H9 (cell line): ENCODE measurements at regions not wholly inside any gene's neighbourhood (a gene's known extent, or its start where the extent isn't known, plus 50 kb on each side); places are given as distances from the start of the nearest gene placed in this dataset.

Experiments used
- DNase-seq: peaks from one replicate; pipeline ENCODE4 v3.0.0-alpha.2; 2017
- H2AFZ ChIP-seq: one replicate; pipeline ENCODE4 v1.6.1; 2013; ENCODE audit warnings: mild to moderate bottlenecking, low read length, control low read depth, moderate library complexity
- H2AK5ac ChIP-seq: 2 replicates; pipeline ENCODE4 v1.6.1; 2013; ENCODE audit warnings: low read length, control low read depth, mixed read lengths; ENCODE audit not compliant: insufficient read length
- H2BK120ac ChIP-seq: one replicate; pipeline ENCODE4 v1.6.1; 2013; ENCODE audit warnings: low read depth, mild to moderate bottlenecking, low read length, control low read depth, inconsistent platforms; ENCODE audit not compliant: poor library complexity, severe bottlenecking
- H2BK12ac ChIP-seq: 2 replicates; pipeline ENCODE4 v1.6.1; 2013; ENCODE audit warnings: low read length, control low read depth, mixed read lengths, low read depth; ENCODE audit not compliant: insufficient read length
- H2BK15ac ChIP-seq: 2 replicates; pipeline ENCODE4 v1.6.1; 2013; ENCODE audit warnings: low read depth, low read length, control low read depth
- H2BK20ac ChIP-seq: one replicate; pipeline ENCODE4 v1.6.1; 2013; ENCODE audit warnings: low read depth, mild to moderate bottlenecking, low read length, control low read depth, inconsistent platforms; ENCODE audit not compliant: poor library complexity, severe bottlenecking
- H2BK5ac ChIP-seq: 2 replicates; pipeline ENCODE4 v1.6.1; 2013; ENCODE audit warnings: low read length, control low read depth, mixed read lengths; ENCODE audit not compliant: insufficient read length
- H3K14ac ChIP-seq: 2 replicates; pipeline ENCODE4 v1.6.1; 2013; ENCODE audit warnings: low read length, control low read depth; ENCODE audit not compliant: insufficient read depth
- H3K18ac ChIP-seq: 2 replicates; pipeline ENCODE4 v1.6.1; 2013; ENCODE audit warnings: low read depth, mild to moderate bottlenecking, mixed read lengths, low read length, control low read depth; ENCODE audit not compliant: insufficient read length
- H3K23ac ChIP-seq: 2 replicates; pipeline ENCODE4 v1.6.1; 2013; ENCODE audit warnings: low read length, control low read depth, mixed read lengths, low read depth; ENCODE audit not compliant: insufficient read length
- H3K23me2 ChIP-seq: 2 replicates; pipeline ENCODE4 v1.6.1; 2013; ENCODE audit warnings: low read depth, mild to moderate bottlenecking, mixed read lengths, low read length, control low read depth; ENCODE audit not compliant: insufficient read length, poor library complexity, severe bottlenecking
- H3K27ac ChIP-seq: 2 replicates; pipeline ENCODE4 v1.5.1; 2013; ENCODE audit warnings: low read length, control low read depth, mixed read lengths, low read depth; ENCODE audit not compliant: insufficient read length
- H3K27me3 ChIP-seq: 2 replicates; pipeline ENCODE4 v1.6.1; 2013; ENCODE audit warnings: low read length, control low read depth, inconsistent platforms; ENCODE audit not compliant: insufficient read depth
- H3K4ac ChIP-seq: 2 replicates; pipeline ENCODE4 v1.6.1; 2013; ENCODE audit warnings: low read depth, mild to moderate bottlenecking, control low read depth, inconsistent platforms, low read length, moderate library complexity
- H3K4me1 ChIP-seq: 2 replicates; pipeline ENCODE4 v1.6.1; 2013; ENCODE audit warnings: low read length, control low read depth, inconsistent platforms; ENCODE audit not compliant: insufficient read depth
- H3K4me2 ChIP-seq: 2 replicates; pipeline ENCODE4 v1.6.1; 2013; ENCODE audit warnings: low read length, control low read depth, mixed read lengths; ENCODE audit not compliant: insufficient read length, insufficient read depth
- H3K56ac ChIP-seq: 2 replicates; pipeline ENCODE4 v1.6.1; 2013; ENCODE audit warnings: low read depth, mild to moderate bottlenecking, mixed read lengths, low read length, control low read depth; ENCODE audit not compliant: insufficient read length
- H3K79me1 ChIP-seq: 2 replicates; pipeline ENCODE4 v1.6.1; 2013; ENCODE audit warnings: low read depth, mild to moderate bottlenecking, moderate library complexity, low read length, control low read depth, inconsistent platforms; ENCODE audit not compliant: insufficient read depth, poor library complexity, severe bottlenecking
- H3K79me2 ChIP-seq: 2 replicates; pipeline ENCODE4 v1.6.1; 2013; ENCODE audit warnings: low read length, control low read depth, inconsistent platforms; ENCODE audit not compliant: insufficient read depth
- H3K9ac ChIP-seq: 2 replicates; pipeline ENCODE4 v1.6.1; 2013; ENCODE audit warnings: low read length, control low read depth, mixed read lengths; ENCODE audit not compliant: insufficient read length; ENCODE audit errors: extremely low read depth
- H3K9me3 ChIP-seq: one replicate; pipeline ENCODE4 v1.6.1; 2013; ENCODE audit warnings: low read depth, low read length, inconsistent platforms; ENCODE audit not compliant: control insufficient read depth
- H3T11ph ChIP-seq: one replicate; pipeline ENCODE4 v1.6.1; 2013; ENCODE audit warnings: mild to moderate bottlenecking, low read length, control low read depth, inconsistent platforms
- H4K20me1 ChIP-seq: one replicate; pipeline ENCODE4 v1.6.1; 2013; ENCODE audit not compliant: control insufficient read depth, insufficient read length, insufficient read depth
- H4K5ac ChIP-seq: 2 replicates; pipeline ENCODE4 v1.6.1; 2013; ENCODE audit warnings: low read depth, mild to moderate bottlenecking, mixed read lengths, low read length, control low read depth; ENCODE audit not compliant: insufficient read length
- H4K8ac ChIP-seq: replicated peaks from 2 replicates; pipeline ENCODE4 v1.6.1; 2013; ENCODE audit warnings: low read length, control low read depth, mixed read lengths, low read depth; ENCODE audit not compliant: insufficient read length
- H4K91ac ChIP-seq: 2 replicates; pipeline ENCODE4 v1.6.1; 2013; ENCODE audit warnings: low read depth, mild to moderate bottlenecking, moderate library complexity, mixed read lengths, low read length, control low read depth; ENCODE audit not compliant: insufficient read length
- H3K27ac Mint-ChIP-seq, 3 experiments: 2 replicates in 2 of 3; 3 replicates in 1 of 3; pipeline ENCODE4 v1.8.0; 2020 to 2021; ENCODE audit warnings: mixed read lengths in 3 of 3, mild to moderate bottlenecking in 1 of 3, moderate library complexity in 1 of 3
- H3K27me3 Mint-ChIP-seq: 2 replicates; pipeline ENCODE4 v1.8.0; 2021; ENCODE audit warnings: low read depth, mild to moderate bottlenecking, moderate library complexity, mixed read lengths
- H3K36me3 Mint-ChIP-seq, 3 experiments: 2 replicates in 2 of 3; 3 replicates in 1 of 3; pipeline ENCODE4 v1.8.0; 2020 to 2021; ENCODE audit warnings: low read depth in 3 of 3, mixed read lengths in 3 of 3; ENCODE audit not compliant: insufficient read depth in 1 of 3
- H3K4me1 Mint-ChIP-seq, 2 experiments: 2 replicates each; pipeline ENCODE4 v1.8.0; 2020; ENCODE audit warnings: mixed read lengths in 2 of 2
- H3K4me3 Mint-ChIP-seq, 2 experiments: 2 replicates in 1 of 2; 3 replicates in 1 of 2; pipeline ENCODE4 v1.8.0; 2020 to 2021; ENCODE audit warnings: mild to moderate bottlenecking in 2 of 2, mixed read lengths in 2 of 2, moderate library complexity in 1 of 2
- H3K9me3 Mint-ChIP-seq, 2 experiments: 2 replicates in 1 of 2; 3 replicates in 1 of 2; pipeline ENCODE4 v1.8.0; 2020; ENCODE audit warnings: mild to moderate bottlenecking in 2 of 2, mixed read lengths in 2 of 2, moderate library complexity in 1 of 2
- CTCF ChIP-seq: fragments of 200-600 bp; sonication (generic); conservative IDR thresholded peaks from 3 replicates; pipeline ENCODE4 v1.8.0; 2021; ENCODE audit warnings: antibody characterized with exemption, mild to moderate bottlenecking
- WGBS: extraction: QIAGEN DNeasy Blood & Tissue Kit; methylation state at CpG from one replicate; pipeline ENCODE4 v1.1.7; 2013; ENCODE audit warnings: missing lambda C conversion rate, low lambda C conversion rate, mixed read lengths; ENCODE audit not compliant: insufficient read length; ENCODE audit errors: extremely low coverage; 5-methylcytosine and 5-hydroxymethylcytosine counted together

GRCh38 chr15:93583968-93584367, 495.0 kb upstream of the RGMA start:
- H3K4me2 ChIP-seq, result no peak overlapping the region
- Mint-ChIP-seq H3K36me3 (no peaks in the 10 kb centered on the region; a peak in 1 of 7 replicates), H3K27me3 (no peaks in the 10 kb centered on the region), H3K4me1 (no peaks in the 10 kb centered on the region), H3K9me3 (peaks cover 0 to 4% of the 10 kb centered on the region in 2 experiments; a peak in 1 of 5 replicates), H3K27ac (no peak overlapping the region), H3K4me3 (no peak overlapping the region)
- H2AK5ac ChIP-seq, result no peak overlapping the region
- H3K56ac ChIP-seq, result no peak overlapping the region
- H3K14ac ChIP-seq, result no peak overlapping the region
- H3K27me3 ChIP-seq, result no peaks in the 10 kb centered on the region
- H3K23ac ChIP-seq, result no peak overlapping the region
- no peaks in the 10 kb centered on the region for H3K79me2 ChIP-seq
- no peak overlapping the region for H3T11ph ChIP-seq
- H3K9ac ChIP-seq, result no peak overlapping the region
- H3K27ac ChIP-seq, result no peak overlapping the region
- DNase-seq, result no peak
- no peak overlapping the region for H2BK120ac ChIP-seq
- no peaks in the 10 kb centered on the region for H3K23me2 ChIP-seq
- no peak overlapping the region for H3K18ac ChIP-seq
- no peak overlapping the region for H3K4ac ChIP-seq
- H2BK20ac ChIP-seq, result no peak overlapping the region
- whole genome bisulfite sequencing, result no CpG with 5 or more reads among the region's 4 CpGs
- no peaks in the 10 kb centered on the region for H4K20me1 ChIP-seq
- H4K5ac ChIP-seq, result no peak overlapping the region
- no peak overlapping the region for H2AFZ ChIP-seq
- no peak overlapping the region for H4K91ac ChIP-seq
- H2BK5ac ChIP-seq, result no peak overlapping the region
- no peak overlapping the region for H4K8ac ChIP-seq
- no peak overlapping the region for H2BK12ac ChIP-seq
- H3K9me3 ChIP-seq, result no peaks in the 10 kb centered on the region
- no peak for TF ChIP-seq CTCF
- no peak overlapping the region for H2BK15ac ChIP-seq
- no peaks in the 10 kb centered on the region for H3K79me1 ChIP-seq
- no peaks in the 10 kb centered on the region for H3K4me1 ChIP-seq
